GM19395 (cell line): ENCODE measurements at regions not wholly inside any gene's neighbourhood (a gene's known extent, or its start where the extent isn't known, plus 50 kb on each side); places are given as distances from the start of the nearest gene placed in this dataset.

Source experiments
- ATAC-seq: cut with Tn5 transposase; IDR thresholded peaks from one replicate; pipeline ENCODE4 v1.9.1; 2021; ENCODE audit warnings: mild to moderate bottlenecking, moderate library complexity; ENCODE audit not compliant: unreplicated experiment

DNA sequence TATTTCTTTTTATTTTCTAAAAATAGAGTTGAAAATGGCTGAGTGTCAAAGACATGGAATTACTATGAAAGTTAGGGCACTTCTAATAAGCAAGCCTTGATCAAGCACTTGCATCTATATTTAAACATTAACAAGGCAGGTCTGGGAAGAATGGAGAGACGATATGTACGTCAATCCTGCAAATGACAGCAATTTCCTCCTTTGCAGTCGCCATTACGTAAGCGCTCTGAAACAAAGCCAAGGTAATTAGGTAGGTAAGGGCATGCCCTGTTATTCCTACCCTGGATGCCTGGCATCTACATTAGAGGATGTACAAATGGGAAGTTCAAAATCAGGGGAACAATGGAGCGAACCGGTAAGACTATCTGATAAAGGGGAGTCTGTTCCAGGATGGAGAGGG lies 664.0 kb upstream of the ARGLU1 start:
- no peak for ATAC-seq

DNA sequence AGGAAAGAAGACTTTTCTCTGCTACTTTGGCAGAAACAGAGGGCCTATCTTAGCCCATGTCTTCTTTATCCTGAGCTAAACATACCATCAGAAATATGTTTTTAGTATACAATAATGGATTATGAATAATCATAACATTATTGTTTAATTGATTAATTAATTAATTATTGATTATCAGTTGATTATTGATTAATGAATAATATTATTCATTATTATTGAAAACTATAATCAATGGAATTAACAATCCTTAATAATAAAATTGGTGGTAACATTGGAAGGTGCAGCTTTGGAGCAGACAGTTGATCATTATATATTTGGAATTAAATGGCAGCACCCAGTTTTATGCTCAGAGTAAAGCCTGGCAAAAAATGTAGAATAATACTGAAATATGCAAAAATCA lies 655.9 kb upstream of the ARGLU1 start:
- no peak for ATAC-seq

DNA sequence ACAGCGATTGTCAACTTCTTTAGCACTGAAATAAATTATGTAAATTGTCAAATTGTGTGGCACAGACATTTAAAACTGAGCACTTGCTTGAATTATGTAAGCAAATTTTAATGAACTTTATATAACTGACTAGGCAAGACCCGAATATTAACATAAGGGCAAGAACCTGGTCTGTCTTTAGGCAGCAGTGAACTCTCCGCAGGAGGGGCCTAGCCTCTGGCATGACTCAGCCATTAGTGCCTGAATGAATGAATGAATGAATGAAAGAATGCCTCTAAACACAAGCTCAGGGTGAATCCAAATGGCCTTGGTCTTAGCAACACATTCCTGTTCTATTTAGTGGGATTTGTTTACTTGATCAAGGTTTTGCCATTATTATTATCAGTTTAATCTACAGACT lies 654.7 kb upstream of the ARGLU1 start:
- no peak for ATAC-seq

DNA sequence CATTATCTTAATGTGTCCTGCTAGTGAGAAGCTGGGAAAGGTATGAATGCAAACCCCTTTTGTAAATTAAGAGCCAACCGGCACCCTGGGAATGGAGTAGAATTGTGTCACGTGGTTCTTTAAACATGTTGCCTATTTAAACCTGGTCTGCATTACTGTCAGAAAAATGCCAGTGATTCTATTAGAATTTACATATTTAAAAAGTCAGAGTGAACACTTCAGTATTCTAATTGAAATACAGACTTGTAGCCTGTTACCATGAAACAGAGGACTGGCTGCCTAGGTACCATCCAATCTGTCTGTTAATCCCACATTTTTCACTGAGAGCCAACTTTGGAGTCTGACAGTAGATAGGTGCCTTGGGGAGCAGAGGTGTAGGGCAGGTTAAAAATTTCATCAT lies 652.3 kb upstream of the ARGLU1 start:
- ATAC-seq, result no peak

DNA sequence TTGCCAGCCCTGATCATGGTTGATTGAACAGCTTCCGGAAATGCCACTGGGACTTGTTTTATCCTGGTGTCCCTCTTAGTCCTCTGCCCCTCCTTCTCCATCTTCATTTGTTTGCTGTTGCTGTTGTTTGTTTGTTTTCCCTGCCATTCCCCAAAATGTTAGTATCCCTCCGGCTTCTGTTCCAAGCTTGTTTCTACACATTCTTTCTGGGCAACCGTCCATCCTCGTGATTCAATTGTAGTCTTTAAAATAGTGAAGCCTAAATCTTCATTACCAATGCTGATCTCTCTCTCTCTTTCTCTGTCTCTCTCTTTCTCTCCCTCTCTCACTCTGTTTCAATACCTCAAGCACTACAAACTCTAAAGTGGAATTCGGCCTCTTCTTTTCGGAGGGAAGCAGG lies 649.3 kb upstream of the ARGLU1 start:
- no peak for ATAC-seq

DNA sequence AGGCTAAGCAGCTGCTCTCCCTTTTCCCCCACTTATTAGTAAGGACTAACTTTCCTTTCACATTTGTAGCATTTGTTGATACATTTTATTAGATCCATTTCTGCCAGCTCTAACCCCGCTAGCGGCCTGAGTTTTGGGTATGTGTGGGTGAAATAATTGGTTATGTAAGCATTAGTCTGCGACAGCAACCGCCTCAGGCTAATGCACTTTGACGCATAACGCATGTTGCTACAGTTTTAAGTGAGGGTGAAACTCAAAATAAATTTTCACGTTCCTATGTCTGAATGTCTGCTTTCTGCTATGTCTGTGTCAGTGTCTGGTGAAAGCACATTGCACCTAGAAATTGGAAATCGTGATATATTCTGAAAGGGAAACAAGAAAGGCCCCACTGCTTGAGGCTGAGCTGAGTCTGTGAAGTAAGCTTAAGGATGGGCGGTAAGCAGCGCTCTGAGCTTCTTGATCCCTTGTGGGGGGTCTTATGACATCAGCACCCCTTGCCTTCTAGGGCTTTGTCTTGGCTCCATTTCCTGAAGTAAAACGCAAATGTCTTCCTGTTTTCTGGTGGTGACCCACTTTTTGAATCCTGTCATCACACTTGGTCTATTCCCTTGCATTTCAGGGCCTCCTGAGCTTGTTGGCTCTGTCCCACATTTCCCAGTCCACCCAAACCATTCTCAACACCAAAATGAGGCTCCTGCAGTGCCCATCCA lies 648.3 kb upstream of the ARGLU1 start:
- ATAC-seq, result no peak

DNA sequence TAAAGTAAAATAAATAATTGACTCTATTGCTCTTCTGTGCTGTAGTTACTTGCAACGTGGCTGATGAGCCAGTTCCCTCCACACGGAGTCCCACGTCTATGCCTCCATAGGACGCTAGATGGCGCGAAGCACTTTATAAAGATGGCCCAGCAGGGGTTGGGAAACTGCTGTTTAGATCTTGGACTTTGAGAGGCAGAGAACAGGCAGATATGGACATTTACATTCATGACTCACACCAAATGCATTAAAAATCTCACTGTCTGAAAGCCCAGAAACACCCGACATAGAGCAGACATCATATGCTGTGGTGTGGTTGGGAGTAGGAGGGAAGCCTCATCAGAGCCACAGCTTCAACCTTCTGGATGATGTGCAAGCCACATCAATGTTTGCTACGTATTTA lies 643.1 kb upstream of the ARGLU1 start:
- peak; percentile 97 for ATAC-seq

DNA sequence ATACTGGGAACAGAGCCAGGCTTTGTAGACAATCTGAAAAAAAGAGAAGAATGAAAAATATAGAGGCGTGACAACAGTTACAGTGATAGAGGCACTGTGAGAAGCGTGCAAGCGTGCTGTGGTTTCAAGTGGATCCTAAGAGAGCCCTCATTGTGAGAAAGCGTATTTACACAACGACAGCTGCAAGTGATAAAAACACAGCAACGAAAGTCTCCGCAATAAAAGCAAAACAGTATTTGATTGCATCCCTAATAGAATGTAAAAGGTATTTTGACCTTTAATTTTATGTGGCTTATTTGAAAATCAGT lies 642.7 kb upstream of the ARGLU1 start:
- ATAC-seq, result no peak

DNA sequence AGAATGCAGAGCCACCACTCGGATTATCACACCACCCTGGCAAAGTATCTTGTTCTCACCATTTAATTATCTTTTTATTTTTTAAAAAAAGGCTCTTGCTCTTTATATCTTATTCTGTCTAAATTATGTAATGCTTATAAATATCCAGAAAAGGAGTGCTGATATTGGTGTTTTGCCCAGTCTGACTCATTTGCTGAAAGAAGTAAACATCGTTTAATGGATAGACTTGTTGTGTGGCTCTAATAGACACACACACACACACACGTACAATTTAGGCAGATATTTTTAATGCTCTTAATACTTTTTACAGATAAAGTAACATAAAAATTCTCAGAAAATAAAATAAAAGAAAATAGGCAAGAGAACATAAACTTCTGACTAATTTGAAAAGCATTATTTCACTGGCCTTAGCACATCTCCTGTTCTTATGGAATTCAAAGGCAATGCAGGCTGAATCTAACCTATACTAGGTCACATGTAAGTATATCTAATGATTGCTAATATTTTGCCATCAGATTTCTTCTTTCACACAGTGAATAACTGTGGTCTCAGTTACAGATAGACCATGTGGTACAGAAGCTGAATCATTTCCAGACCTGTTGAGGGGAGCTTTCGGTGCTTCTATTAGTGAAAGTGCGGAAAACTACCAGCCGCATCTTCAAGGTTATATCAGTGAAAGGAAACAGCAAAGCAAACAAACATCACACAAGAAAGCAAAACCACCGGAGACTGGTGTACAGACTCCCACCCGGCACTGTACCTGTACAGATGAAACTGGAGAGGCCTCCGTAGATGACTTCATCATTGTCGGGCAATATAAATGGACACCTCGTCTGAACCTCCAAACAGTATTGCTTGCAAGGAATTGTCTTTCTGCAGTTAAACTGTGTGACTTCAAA lies 642.1 kb upstream of the ARGLU1 start:
- ATAC-seq, result no peak

DNA sequence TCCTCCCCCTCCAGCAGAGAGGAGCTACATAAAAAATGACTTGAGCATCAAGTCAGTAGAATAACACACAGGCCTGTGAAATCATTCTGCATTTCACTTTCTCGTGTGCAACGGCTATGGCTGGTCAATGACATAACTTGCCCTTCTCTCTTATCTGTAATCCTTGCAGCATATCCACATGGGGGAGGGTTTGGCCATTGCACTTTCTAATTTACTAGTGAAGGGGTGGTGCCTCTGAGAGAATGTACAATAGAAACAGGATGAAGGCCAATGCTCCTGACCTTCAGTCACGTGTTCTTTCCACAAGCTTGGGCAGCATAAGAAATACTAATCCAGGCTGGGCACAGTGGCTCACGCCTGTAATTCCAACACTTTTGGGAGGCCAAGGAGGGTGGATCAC lies 641.0 kb upstream of the ARGLU1 start:
- ATAC-seq, result no peak

DNA sequence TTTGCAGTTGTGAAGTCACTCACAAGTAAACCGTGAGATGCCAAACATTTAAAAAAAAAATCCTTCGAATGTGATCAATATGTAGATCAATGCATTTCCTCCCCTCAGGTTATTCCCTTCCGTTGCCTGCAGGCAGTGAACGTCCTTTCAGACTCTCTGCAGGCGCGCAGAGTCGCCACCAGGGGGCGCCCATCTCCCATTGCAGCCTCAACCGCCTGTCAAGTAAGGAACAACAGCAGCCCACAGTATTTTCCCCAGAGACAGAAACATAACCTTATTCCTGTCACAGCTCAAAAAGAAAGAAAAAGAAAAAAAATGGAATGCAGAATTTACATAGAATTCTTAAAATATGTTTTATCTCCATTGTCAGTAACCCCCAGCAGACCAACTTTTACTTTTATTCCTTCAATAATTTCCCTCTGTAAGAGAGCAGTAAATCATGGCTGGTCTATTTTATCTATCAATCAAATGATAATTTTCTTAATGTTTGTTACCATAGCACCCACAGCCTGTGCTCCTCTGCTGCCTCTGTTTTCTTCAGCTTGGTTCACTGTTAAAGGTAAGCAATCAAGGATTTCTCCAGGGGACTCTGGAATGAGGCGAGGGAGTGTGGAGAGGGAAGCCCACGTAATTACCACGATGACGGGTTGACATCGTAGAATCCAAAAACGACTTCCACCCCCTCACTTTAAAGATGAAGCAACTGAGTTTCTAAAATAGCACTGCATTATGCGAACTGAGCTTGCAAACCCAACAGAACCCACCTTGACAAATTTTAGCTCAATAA lies 637.6 kb upstream of the ARGLU1 start:
- ATAC-seq, result peak; percentile 95

DNA sequence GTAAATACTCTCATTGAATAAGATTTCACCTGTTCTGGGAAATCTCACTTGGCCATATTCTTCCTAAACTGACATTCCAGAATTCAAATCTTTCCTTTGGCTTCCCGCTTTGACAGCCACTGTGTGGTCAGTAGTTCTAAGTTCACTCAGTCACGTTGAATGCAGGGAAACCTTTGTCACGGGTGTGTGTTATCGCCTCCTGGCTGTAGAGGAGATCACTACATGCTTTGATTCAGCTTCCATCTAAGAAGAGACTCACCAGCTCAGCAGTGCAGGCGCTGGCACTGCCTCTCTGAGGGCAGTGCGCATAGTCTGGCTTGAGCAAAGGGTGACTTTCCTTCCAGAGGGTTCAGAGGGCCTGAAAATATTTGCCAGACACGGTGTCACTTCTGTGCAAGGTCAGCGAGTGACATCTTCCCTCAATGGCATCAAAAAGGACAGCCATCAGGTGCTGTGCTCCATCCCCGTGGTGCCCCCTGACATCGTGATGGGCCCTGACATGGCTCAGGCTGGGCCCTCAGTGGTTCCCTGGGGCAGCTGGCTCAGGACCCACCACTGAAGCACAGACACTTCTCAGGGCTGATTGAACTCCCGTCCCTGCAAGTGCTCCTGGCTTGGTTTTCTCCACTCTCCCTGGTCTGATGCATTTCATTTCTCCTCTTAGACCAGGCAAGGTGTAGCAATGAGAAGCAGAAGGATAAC lies 635.4 kb upstream of the ARGLU1 start:
- peak; percentile 58 for ATAC-seq

DNA sequence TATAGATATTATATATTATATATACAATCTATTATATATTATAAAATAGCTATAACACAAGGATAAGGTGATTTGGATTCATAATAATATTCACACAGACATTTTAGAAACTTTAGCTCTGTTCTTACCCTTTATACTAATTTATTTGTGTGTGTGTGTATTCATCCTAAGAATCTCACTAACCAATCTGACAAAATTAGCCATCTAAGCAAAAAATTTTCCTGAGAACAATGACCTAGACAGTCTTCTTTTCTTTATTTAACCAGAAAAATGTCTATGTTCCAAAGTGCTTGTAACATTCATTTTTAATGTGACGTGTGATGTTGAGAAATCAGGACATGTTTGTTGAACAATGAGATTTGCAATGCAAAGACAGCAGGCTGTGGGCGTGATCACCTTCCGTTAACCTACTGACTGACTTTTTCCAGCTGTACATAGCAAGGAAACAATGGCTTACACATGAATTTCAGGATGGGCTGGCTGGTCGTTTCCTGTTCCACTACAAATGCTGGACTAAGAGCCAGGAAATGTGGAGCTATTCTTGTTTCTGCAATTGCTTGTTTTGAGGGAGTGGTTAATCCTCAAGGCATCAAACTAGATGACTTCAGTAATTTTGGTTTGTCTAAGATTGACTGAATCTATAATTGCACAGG lies 634.6 kb upstream of the ARGLU1 start:
- no peak for ATAC-seq

DNA sequence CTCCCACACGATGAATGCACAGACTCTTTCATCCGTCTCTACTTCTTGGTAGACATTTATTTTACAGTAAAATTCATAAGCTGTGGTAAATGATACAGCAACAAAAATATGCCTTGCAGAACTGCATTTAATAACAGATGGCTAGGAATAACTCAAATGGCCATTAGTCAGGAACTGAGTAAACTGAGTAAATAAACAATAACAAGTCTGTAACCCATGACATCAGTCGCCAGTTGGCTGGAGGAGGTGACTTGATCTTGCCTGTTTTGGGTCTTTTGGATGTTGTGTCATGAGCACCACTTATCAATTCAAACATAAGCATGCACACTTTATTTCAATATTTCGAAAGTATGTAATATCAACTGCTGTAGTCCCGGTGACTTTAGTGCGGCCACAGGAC lies 632.6 kb upstream of the ARGLU1 start:
- no peak for ATAC-seq

DNA sequence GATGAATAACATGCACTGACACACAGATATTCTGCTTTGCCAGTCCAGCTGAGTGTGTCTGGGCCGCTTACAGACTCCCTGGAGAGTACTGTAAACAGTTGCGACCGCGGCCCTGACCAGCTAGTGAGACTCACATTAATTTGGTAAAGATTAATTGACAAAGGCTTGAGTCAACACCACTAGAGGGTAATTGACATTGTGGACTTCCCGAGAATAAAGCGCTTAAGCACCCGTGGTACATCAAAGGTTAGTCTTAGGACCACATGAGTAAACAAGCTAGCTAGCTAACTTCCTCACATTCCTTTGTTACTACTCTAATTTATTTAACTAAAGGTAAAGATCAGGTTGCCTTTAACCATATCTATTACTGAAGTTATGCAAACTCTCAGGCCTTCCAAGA lies 624.4 kb upstream of the ARGLU1 start:
- no peak for ATAC-seq

DNA sequence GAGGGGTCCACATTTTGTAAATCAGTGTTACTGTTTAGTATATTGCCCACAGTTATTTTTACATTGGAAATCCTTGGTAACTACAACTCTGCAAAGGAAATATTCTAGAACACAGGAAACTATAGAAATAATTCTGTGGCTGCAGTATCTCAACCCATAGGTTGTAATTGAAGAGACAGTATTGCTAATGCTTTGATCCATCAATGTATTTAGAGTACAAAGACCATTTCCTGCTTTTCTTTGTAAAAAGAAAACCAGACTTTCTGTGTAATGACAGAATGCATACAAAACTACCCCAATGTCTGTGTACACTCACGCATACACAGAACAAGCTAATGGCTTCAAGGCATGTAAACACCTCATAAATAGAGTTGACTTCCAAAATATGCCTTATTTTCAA lies 622.1 kb upstream of the ARGLU1 start:
- ATAC-seq, result no peak

DNA sequence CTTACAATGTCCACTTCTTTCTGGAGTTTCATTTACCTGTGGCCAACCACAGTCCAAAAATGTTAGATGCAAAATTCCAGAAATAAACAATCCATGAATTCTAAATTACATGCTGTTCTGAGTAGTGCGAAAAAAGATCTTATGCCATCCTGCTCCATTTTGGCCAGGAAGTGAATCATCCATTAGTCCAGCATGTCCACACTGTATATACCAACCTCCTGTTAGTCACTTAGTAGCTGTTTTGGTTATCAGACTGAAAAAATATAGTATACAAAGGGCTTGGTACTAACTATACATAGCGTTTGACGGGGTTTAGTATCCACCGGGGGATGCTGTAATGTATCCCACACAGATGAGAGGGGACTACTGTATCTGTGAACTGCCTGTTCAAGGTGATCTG lies 618.0 kb upstream of the ARGLU1 start:
- ATAC-seq, result no peak

DNA sequence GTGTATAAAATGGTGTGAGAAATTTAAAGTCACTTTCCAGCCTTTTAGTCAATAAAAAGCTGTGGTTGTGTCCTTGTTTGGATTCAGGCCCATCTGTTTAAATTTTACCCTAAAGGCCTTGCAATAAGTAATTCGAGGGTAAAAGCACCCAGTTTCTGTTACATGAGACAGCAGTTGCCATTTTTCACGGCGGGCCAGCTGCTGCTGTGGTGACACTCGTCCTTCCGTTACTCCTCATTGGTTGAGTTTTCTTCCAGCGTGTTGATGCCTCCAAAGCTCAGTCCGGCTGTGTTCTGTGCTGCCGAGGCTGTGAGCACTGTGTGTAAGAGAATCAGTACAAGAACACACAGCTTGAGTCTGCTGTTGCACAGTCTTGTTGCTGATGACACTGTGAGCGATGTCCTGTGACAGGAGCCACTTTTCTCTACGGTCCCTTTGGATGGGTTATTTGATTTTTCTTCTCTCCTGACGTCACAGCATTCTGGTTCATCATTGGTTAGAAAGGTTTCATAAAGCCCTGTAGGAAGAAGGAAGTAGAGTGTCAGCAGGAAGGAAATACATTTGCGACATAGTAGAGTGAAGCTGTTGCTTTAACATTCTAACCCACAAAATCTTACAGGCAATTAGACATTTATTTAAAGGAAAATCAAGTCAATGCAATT lies 602.5 kb upstream of the ARGLU1 start:
- ATAC-seq, result no peak

DNA sequence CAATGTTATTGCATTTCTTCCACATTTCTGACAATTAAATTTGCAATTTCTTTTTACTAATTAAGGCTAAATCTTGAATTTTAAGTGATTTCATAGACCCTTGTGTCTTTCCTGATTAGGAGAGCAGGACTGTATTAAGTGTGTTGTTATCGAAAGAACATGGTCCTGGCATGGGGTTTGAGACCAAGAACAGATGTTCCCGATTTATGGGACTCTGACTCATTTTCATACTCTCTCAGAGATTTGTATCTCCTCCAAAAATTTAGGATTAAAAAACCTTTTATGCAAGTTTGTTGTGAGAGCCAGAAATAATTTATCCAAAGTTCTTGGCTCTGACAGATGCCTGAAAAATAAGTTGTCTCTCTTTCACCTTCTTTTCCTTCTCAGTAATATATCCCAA lies 589.3 kb upstream of the ARGLU1 start:
- ATAC-seq, result no peak

DNA sequence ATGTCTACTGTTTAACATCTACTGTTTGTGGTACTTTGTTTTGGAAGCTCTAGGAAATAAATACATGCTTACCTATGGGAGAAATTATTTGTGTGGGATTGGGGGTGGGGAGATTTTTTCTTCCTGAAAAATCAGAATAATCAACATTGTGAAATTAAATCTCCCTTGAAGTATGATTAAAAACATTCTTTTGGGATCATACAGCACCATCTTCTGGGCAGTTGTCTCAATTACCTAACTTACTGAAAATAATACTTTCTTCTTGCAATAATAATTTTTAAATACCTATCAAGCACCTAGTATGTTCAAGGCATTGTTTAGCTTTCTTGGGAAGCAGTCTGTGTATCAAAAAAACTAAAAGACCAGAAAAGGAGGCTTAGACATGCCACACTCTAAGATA lies 576.5 kb upstream of the ARGLU1 start:
- no peak for ATAC-seq
